ENCODE measurements at regions not wholly inside any gene's neighbourhood (a gene's known extent, or its start where the extent isn't known, plus 50 kb on each side); places are given as distances from the start of the nearest gene placed in this dataset.
"Not testable (repeated sequence)": the region's sequence is repeated elsewhere in the genome, so short reads cannot be mapped to it uniquely, and the experiment has no call there.

- TF ChIP-seq IRF2 (CRISPR knock-in tag; IDR thresholded peaks at IDR 0.05); ZBTB12 (CRISPR knock-in tag; IDR thresholded peaks at IDR 0.05); EZH2 (IDR thresholded peaks at IDR 0.05; ENCODE audit: borderline replicate concordance, low read depth, low read length); POLR2AphosphoS5 (IDR thresholded peaks at IDR 0.05; ENCODE audit: control insufficient read depth, insufficient read depth, low read depth, low read length); TCF7 (IDR thresholded peaks at IDR 0.05; ENCODE audit: borderline replicate concordance); ZNF76 (CRISPR knock-in tag; IDR thresholded peaks at IDR 0.05; ENCODE audit: borderline replicate concordance); ELK1 (CRISPR knock-in tag; IDR thresholded peaks at IDR 0.05): not testable (repeated sequence)
These were observed 61.9 kb upstream of the APP start for GRCh38 chr21:26232491-26232890.
